GM19463 (cell line): ENCODE measurements at regions not wholly inside any gene's neighbourhood (a gene's known extent, or its start where the extent isn't known, plus 50 kb on each side); places are given as distances from the start of the nearest gene placed in this dataset.
A peak's percentile ranks its signal among the peaks of the same experiment; 100 is the strongest.

Experiments used
- ATAC-seq: cut with Tn5 transposase; IDR thresholded peaks from one replicate; pipeline ENCODE4 v1.9.1; 2021; ENCODE audit warnings: mild to moderate bottlenecking, moderate library complexity; ENCODE audit not compliant: unreplicated experiment

DNA sequence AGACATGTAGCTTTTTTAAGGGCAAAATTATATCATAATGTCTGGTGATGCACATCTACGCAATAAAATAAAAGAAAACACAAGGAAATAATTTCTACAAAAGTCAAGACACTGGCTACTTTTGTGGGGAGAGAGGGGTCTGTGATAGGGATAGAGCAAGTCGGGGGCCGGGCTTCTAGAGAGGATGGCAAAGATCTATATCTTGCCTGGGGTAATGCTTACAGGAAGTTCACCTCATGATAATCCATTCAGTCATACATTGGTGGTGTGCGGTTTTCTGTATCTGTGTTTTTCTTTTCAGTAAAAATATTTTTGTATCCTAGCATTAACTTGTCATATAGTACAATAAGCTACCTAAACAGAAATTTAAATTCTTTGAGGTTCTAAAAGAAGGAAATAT is 178.8 kb downstream of the ARRDC4 start:
- ATAC-seq = no peak

DNA sequence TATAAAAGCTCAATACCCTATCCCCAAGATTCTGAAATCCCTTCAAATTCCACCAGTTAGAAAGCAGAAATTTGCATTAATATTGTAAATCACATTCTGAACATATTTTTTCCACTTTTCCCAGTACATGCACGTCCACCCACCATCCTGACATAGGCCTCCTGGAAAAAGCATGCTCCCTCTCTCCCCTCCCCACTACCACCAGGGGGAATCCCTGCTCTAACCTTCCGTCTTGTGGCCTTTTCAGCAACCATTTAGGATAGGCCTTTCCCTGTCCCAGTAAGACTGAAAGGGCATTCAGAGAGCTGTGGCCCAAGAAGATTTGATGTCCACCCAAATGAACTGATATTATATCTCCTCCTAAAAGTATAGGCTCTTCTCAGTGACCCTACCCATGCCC is 182.1 kb downstream of the ARRDC4 start:
- ATAC-seq = no peak

DNA sequence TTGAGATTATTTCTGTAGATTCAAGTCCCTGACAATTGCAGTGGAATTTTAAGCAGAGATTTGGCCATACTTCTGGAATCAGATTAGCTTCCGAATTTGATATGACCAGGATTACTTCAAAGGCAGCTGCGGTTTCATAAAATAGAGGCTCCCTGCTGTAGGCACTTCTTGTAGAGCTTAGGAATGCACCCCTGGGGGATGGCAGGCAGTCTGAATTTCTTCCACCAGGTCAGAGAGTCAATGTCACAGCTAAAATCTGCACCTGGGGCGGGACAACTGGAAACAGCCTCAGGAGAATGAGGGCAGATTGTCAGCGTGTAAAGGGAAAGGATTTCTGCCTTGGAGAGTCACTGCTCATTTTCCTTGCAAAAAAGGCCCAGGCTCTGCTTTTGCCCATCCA is 182.6 kb downstream of the ARRDC4 start:
- ATAC-seq = no peak

DNA sequence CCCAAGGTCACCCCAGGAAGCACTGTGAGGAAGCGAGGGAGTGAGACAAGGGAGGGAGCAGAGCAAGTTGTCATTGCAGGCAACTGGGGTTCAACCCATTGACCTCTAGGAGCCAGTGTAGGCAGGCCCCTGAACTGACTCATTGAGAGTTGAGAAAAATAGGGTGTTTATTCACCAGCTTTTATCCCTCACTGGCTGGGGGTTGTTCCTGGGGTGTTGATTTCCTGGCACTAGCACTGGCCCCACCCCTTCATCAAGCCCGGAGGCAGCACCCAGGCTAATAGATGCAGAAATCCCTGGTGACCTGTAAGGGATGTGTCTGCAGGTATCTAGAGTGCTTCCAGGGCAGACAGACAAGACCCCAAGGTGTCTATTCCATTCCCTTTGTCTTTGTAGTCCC is 183.9 kb downstream of the ARRDC4 start:
- no peak for ATAC-seq

- ATAC-seq = no peak
Measured at GRCh38 chr15:98146031-98146820, 185.7 kb downstream of the ARRDC4 start.

GRCh38 chr15:98147415-98147814 is 186.9 kb downstream of the ARRDC4 start:
- ATAC-seq = no peak

DNA sequence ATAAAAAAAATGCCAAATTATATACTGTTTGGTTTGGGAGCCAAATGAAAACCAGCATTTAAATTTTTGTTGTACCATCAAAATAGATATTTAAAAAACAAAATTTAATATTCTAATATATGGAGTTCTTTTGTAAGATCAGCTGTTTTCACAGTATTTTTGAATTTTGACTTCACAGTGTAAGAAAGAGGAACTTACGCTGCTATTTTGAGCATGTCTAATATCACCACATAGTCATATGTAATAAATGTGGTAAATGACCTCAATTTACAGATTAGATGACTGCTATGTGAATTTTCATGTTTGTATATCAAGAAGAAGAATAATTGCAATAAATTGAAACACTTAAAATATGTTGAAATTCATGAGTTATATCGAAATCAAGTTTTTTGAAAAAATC is 189.6 kb downstream of the ARRDC4 start:
- no peak for ATAC-seq

GRCh38 chr15:98150536-98150935 is 190.0 kb downstream of the ARRDC4 start:
- ATAC-seq = no peak

GRCh38 chr15:98151096-98151495 is 190.6 kb downstream of the ARRDC4 start:
- ATAC-seq = no peak

GRCh38 chr15:98152156-98152555 is 191.7 kb downstream of the ARRDC4 start:
- ATAC-seq = no peak

DNA sequence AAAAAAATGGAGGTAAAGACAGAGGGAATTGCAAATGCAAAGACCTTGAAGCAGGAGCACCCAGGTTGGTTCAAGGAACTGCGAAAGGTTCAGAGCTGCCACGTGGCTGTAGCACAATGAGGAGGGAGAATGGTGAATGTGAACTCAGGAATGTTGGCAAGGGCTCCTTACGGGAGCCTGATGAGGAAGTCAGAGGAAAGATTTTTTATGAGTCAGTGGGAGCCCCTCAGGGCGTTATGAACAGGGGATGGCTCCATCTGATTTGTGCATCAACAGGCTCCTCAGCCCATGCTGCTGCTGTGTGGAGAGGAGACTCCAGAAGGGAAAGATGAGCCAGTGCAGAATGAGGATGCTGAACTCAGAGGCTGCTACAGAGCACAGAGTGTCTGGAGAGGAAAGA is 194.4 kb downstream of the ARRDC4 start:
- no peak for ATAC-seq

DNA sequence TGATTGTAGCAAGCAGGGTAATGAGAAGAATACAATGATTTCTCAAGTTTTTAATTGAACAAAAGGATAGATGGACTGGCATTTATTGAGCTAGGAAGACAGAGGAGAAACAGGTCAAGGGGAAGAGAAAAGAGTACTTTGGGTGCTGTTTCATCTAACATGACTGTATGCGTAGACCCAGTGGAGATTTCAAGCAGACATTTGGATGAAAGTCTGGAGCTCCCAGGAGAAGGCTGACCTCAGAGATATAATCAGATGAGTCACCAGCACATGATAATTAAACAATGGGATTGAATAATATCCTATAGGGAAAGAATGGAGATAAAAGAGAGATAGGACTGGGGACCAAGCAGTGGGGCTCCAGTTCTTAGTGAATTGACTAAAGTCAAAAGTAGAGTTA is 194.9 kb downstream of the ARRDC4 start:
- ATAC-seq = no peak

- peak; percentile 98 for ATAC-seq
Measured at GRCh38 chr15:98160236-98160635, 199.7 kb downstream of the ARRDC4 start.

- ATAC-seq = no peak
Measured at GRCh38 chr15:98163319-98164045, 203.0 kb downstream of the ARRDC4 start.

- no peak for ATAC-seq
Measured at GRCh38 chr15:98164571-98164970, 204.1 kb downstream of the ARRDC4 start.

- ATAC-seq = no peak
Measured at GRCh38 chr15:98164986-98165385, 204.5 kb downstream of the ARRDC4 start.

GRCh38 chr15:98167722-98168268 is 207.3 kb downstream of the ARRDC4 start:
- no peak for ATAC-seq

GRCh38 chr15:98169551-98169950 is 209.0 kb downstream of the ARRDC4 start:
- ATAC-seq = no peak

DNA sequence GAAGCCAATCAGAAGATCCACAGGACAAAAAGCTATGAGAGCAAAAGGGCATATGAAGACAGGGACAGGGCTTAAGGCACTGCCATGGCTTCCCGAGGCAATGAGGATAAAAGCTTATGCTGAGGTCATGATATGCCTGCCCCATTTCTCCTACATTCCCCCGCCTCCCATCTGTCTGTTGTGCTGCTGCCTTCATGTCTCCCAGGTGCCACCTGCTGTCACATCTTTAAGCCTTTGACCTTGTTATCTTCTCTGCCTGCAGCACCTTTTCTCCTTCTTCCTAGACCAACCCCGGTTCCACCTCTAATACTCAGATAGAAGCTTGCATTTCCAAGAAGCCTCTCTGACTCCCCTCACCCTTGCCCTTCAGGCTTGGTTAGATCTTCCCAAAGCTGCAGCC is 213.8 kb downstream of the ARRDC4 start:
- no peak for ATAC-seq

GRCh38 chr15:98174841-98175240 is 214.3 kb downstream of the ARRDC4 start:
- no peak for ATAC-seq

DNA sequence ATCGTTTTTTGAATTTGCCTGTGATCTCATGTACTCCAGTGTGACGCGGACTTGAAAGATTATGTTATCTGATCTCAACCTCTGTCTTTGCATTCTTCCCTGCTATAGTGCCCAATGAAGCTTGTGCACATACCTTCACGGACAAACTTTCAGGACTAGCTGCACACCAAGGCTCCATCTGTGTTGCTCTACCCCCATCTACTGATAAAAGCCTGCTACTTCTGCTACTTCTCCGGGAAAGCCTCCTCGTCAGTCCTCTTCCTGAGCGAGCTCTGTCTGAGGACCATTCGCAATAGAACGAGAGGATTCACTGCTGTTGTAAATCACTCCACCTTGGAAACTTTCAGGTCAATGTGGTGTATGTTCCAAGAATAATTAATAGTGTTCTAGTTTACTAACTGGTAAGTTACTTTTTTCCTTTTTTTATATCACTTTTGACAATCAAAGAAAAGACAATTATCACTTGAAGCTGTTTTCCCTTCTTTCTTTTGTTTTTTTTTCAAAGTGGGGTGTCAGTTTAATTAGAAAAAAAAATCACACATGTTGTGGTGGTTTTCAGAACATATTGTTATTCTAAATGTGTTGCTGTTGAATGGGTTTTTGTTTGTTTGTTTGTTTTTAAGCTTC is 217.6 kb downstream of the ARRDC4 start:
- ATAC-seq = peak; percentile 83

- no peak for ATAC-seq
Measured at GRCh38 chr15:98178861-98179260, 218.4 kb downstream of the ARRDC4 start.
